ENCODE measurements at regions not wholly inside any gene's neighbourhood (a gene's known extent, or its start where the extent isn't known, plus 50 kb on each side); places are given as distances from the start of the nearest gene placed in this dataset.
"Not testable (repeated sequence)": the region's sequence is repeated elsewhere in the genome, so short reads cannot be mapped to it uniquely, and the experiment has no call there.

DNA sequence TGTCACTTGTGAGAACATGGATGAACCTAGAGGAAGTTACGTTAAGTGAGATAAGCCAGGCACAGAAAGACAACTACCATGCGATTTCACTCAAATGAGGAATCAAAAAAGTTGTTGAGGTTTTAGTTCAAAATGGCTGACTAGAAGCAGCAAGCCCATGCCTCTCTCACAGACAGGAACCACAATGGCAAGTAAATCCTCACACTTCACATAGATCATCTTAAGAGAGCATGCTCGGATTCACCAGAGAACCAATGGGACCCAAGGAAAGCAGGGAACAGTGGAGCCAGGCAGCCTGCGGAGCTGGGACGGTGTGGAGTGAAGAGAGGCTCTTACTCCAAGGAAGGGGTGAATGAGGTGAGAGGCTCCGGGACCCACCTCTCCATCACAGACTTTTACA lies 581.0 kb downstream of the UQCRFS1 start:
- Histone ChIP-seq H3K4me1 (ENCODE audit: insufficient read depth, low read length) (no peaks in the 10 kb centered on the region), H3K27me3 (ENCODE audit: insufficient read depth, low read length) (no peaks in the 10 kb centered on the region), H3K9me3 (ENCODE audit: control insufficient read depth in 1 of 2, low read length in 2 of 2) (no peaks in the 10 kb centered on the region), H3K36me3 (ENCODE audit: insufficient read depth, low read length) (no peaks in the 10 kb centered on the region), H3K4me3 (ENCODE audit: low read length in 2 of 2) (no peak overlapping the region), H3K27ac (ENCODE audit: low read depth, low read length) (no peak overlapping the region)
- Mint-ChIP-seq H3K27me3 (no peaks in the 10 kb centered on the region), H3K27ac (no peak overlapping the region), H3K9me3 (peaks cover 2 to 33% (median 15%) of the 10 kb centered on the region in 8 donors), H3K36me3 (no peaks in the 10 kb centered on the region), H3K4me1 (peaks cover 0 to 1% (median under 1%) of the 10 kb centered on the region in 4 donors), H3K4me3 (no peak overlapping the region)
- no peak for DNase-seq
- intact Hi-C loops (cut with micrococcal nuclease): no loop called here
- ChIA-PET CTCF (ENCODE audit: partially characterized antibody) (no interaction called here), POLR2A (ENCODE audit: partially characterized antibody) (no interaction called here)

GRCh38 chr19:28627669-28628068 lies 585.3 kb downstream of the UQCRFS1 start:
- ChIA-PET POLR2A (ENCODE audit: partially characterized antibody) (no interaction called here), CTCF (ENCODE audit: partially characterized antibody) (no interaction called here)
- Histone ChIP-seq H3K4me1 (ENCODE audit: insufficient read depth, low read length) (no peaks in the 10 kb centered on the region), H3K36me3 (ENCODE audit: insufficient read depth, low read length) (no peaks in the 10 kb centered on the region), H3K4me3 (ENCODE audit: low read length in 2 of 2) (no peak overlapping the region), H3K9me3 (ENCODE audit: control insufficient read depth in 1 of 2, low read length in 2 of 2) (no peaks in the 10 kb centered on the region), H3K27ac (ENCODE audit: low read depth, low read length) (no peak overlapping the region), H3K27me3 (ENCODE audit: insufficient read depth, low read length) (no peaks in the 10 kb centered on the region)
- intact Hi-C loops (cut with micrococcal nuclease): no loop called here
- Mint-ChIP-seq H3K4me3 (no peak overlapping the region), H3K36me3 (no peaks in the 10 kb centered on the region), H3K27me3 (no peaks in the 10 kb centered on the region), H3K9me3 (peaks cover 0 to 31% (median 12%) of the 10 kb centered on the region in 8 donors), H3K27ac (no peak overlapping the region), H3K4me1 (peaks cover 0 to 1% (median under 1%) of the 10 kb centered on the region in 4 donors)
- DNase-seq: no peak

DNA sequence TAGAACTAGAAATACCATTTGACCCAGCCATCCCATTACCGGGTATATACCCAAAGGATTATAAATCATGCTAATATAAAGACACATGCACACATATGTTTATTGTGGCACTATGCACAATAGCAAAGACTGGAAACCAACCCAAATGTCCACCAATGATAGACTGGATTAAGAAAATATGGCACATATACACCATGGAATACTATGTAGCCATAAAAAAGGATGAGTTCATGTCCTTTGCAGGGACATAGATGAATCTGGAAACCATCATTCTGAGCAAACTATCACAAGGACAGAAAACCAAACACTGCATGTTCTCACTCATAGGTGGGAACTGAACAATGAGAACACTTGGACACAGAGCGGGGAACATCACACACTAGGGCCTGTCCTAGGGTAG lies 586.5 kb downstream of the UQCRFS1 start:
- H3K4me3 ChIP-seq (ENCODE audit: low read length in 2 of 2); H3K27me3 ChIP-seq (ENCODE audit: insufficient read depth, low read length); H3K9me3 ChIP-seq (ENCODE audit: control insufficient read depth in 1 of 2, low read length in 2 of 2); H3K4me3 Mint-ChIP-seq; DNase-seq; H3K36me3 ChIP-seq (ENCODE audit: insufficient read depth, low read length); POLR2A ChIA-PET (ENCODE audit: partially characterized antibody); H3K4me1 ChIP-seq (ENCODE audit: insufficient read depth, low read length); H3K27ac ChIP-seq (ENCODE audit: low read depth, low read length); H3K27ac Mint-ChIP-seq; CTCF ChIA-PET (ENCODE audit: partially characterized antibody); H3K36me3 Mint-ChIP-seq; H3K27me3 Mint-ChIP-seq; H3K4me1 Mint-ChIP-seq; intact Hi-C loops (cut with micrococcal nuclease): not testable (repeated sequence)
- H3K9me3 Mint-ChIP-seq: peaks cover 0 to 30% (median 12%) of the 10 kb centered on the region in 8 donors

DNA sequence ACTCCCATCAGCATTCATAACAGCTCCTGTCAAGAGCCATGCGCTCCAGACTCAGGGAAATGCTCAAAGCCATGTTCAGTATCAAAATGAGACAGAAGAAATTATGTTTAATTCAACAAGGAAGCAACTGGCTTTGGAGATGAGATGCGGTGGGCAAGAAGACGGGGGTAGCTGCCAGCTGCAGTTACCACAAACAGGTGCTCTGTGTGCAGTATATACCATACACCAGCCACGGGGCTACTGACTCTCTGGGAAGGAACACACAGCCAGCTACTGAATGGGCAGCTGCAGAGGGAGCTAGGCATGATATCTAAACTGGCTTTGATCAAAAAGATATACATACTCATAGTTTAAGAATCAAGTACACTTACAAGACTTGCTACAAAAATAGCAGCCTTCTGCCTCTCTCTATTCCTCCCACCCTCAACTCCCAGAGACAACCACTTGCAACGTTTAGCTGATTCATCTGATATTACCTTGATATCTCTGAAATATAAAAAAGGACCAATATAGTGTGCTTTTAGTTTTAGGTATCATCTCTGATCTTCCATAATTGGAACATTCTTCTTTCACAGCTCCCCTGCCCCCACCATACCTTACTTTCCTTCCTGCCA lies 593.0 kb downstream of the UQCRFS1 start:
- ChIA-PET POLR2A (ENCODE audit: partially characterized antibody) (no interaction called here), CTCF (ENCODE audit: partially characterized antibody) (no interaction called here)
- no peaks in the 10 kb centered on the region for H3K9me3 ChIP-seq (ENCODE audit: control insufficient read depth in 1 of 2, low read length in 2 of 2)
- no peaks in the 10 kb centered on the region for H3K36me3 Mint-ChIP-seq
- H3K27me3 Mint-ChIP-seq: no peaks in the 10 kb centered on the region
- peaks cover 0 to 26% (median 15%) of the 10 kb centered on the region in 8 donors for H3K9me3 Mint-ChIP-seq
- no peaks in the 10 kb centered on the region for H3K4me1 ChIP-seq (ENCODE audit: insufficient read depth, low read length)
- H3K27me3 ChIP-seq (ENCODE audit: insufficient read depth, low read length): no peaks in the 10 kb centered on the region
- H3K4me3 ChIP-seq (ENCODE audit: low read length in 2 of 2): no peak overlapping the region
- H3K4me3 Mint-ChIP-seq: no peak overlapping the region
- no peaks in the 10 kb centered on the region for H3K36me3 ChIP-seq (ENCODE audit: insufficient read depth, low read length)
- no peak overlapping the region for H3K27ac Mint-ChIP-seq
- intact Hi-C loops (cut with micrococcal nuclease): no loop called here
- H3K4me1 Mint-ChIP-seq: no peaks in the 10 kb centered on the region
- DNase-seq: no peak
- H3K27ac ChIP-seq (ENCODE audit: low read depth, low read length): no peak overlapping the region

- H3K27ac ChIP-seq (ENCODE audit: low read depth, low read length): no peak overlapping the region
- no peaks in the 10 kb centered on the region for H3K4me1 ChIP-seq (ENCODE audit: insufficient read depth, low read length)
- H3K9me3 ChIP-seq (ENCODE audit: control insufficient read depth in 1 of 2, low read length in 2 of 2): peaks cover 0 to 5% of the 10 kb centered on the region in 2 donors
- H3K27me3 ChIP-seq (ENCODE audit: insufficient read depth, low read length): no peaks in the 10 kb centered on the region
- no peak for DNase-seq
- no peak overlapping the region for H3K4me3 Mint-ChIP-seq
- no peak overlapping the region for H3K4me3 ChIP-seq (ENCODE audit: low read length in 2 of 2)
- intact Hi-C loops (cut with micrococcal nuclease): no loop called here
- peaks cover 4 to 40% (median 25%) of the 10 kb centered on the region in 8 donors for H3K9me3 Mint-ChIP-seq
- no peak overlapping the region for H3K27ac Mint-ChIP-seq
- ChIA-PET POLR2A (ENCODE audit: partially characterized antibody) (no interaction called here), CTCF (ENCODE audit: partially characterized antibody) (no interaction called here)
- H3K36me3 Mint-ChIP-seq: peaks cover 0 to 1% of the 10 kb centered on the region in 2 donors
- no peaks in the 10 kb centered on the region for H3K4me1 Mint-ChIP-seq
- no peaks in the 10 kb centered on the region for H3K27me3 Mint-ChIP-seq
- H3K36me3 ChIP-seq (ENCODE audit: insufficient read depth, low read length): no peaks in the 10 kb centered on the region
These were observed 594.4 kb downstream of the UQCRFS1 start for GRCh38 chr19:28618504-28618903.

- H3K36me3 Mint-ChIP-seq: peaks cover 0 to 1% of the 10 kb centered on the region in 2 donors
- H3K4me1 Mint-ChIP-seq: no peaks in the 10 kb centered on the region
- Histone ChIP-seq H3K9me3 (ENCODE audit: control insufficient read depth in 1 of 2, low read length in 2 of 2) (peaks cover 0 to 5% of the 10 kb centered on the region in 2 donors), H3K4me1 (ENCODE audit: insufficient read depth, low read length) (no peaks in the 10 kb centered on the region), H3K4me3 (ENCODE audit: low read length in 2 of 2) (no peak overlapping the region), H3K27ac (ENCODE audit: low read depth, low read length) (no peak overlapping the region), H3K27me3 (ENCODE audit: insufficient read depth, low read length) (no peaks in the 10 kb centered on the region), H3K36me3 (ENCODE audit: insufficient read depth, low read length) (no peaks in the 10 kb centered on the region)
- peaks cover 7 to 35% (median 26%) of the 10 kb centered on the region in 8 donors for H3K9me3 Mint-ChIP-seq
- intact Hi-C loops (cut with micrococcal nuclease): no loop called here
- H3K4me3 Mint-ChIP-seq: no peak overlapping the region
- ChIA-PET POLR2A (ENCODE audit: partially characterized antibody) (no interaction called here), CTCF (ENCODE audit: partially characterized antibody) (no interaction called here)
- no peak overlapping the region for H3K27ac Mint-ChIP-seq
- no peaks in the 10 kb centered on the region for H3K27me3 Mint-ChIP-seq
- DNase-seq: no peak
These were observed 597.0 kb downstream of the UQCRFS1 start for GRCh38 chr19:28615966-28616365.

- no peak overlapping the region for H3K4me3 Mint-ChIP-seq
- no peak for DNase-seq
- ChIA-PET CTCF (ENCODE audit: partially characterized antibody) (no interaction called here), POLR2A (ENCODE audit: partially characterized antibody) (no interaction called here)
- H3K36me3 Mint-ChIP-seq: peaks cover 0 to 1% of the 10 kb centered on the region in 2 donors
- Histone ChIP-seq H3K4me3 (ENCODE audit: low read length in 2 of 2) (no peak overlapping the region), H3K9me3 (ENCODE audit: control insufficient read depth in 1 of 2, low read length in 2 of 2) (peaks cover 0 to 5% of the 10 kb centered on the region in 2 donors), H3K36me3 (ENCODE audit: insufficient read depth, low read length) (no peaks in the 10 kb centered on the region), H3K4me1 (ENCODE audit: insufficient read depth, low read length) (no peaks in the 10 kb centered on the region), H3K27ac (ENCODE audit: low read depth, low read length) (no peak overlapping the region), H3K27me3 (ENCODE audit: insufficient read depth, low read length) (no peaks in the 10 kb centered on the region)
- H3K9me3 Mint-ChIP-seq: peaks cover 7 to 35% (median 26%) of the 10 kb centered on the region in 8 donors
- intact Hi-C loops (cut with micrococcal nuclease): no loop called here
- no peak overlapping the region for H3K27ac Mint-ChIP-seq
- H3K27me3 Mint-ChIP-seq: no peaks in the 10 kb centered on the region
- H3K4me1 Mint-ChIP-seq: no peaks in the 10 kb centered on the region
These were observed 597.4 kb downstream of the UQCRFS1 start for GRCh38 chr19:28615546-28615916.
